ENCODE measurements at regions not wholly inside any gene's neighbourhood (a gene's known extent, or its start where the extent isn't known, plus 50 kb on each side); places are given as distances from the start of the nearest gene placed in this dataset.

- ChIA-PET CTCF (interaction anchor here (0.7 kb wide), 1 partner anchor 12 kb away, joined by 3 read pairs; no protein-coding TSS in a partner anchor), POLR2A (no interaction called here)
- Histone ChIP-seq H3K36me3 (ENCODE audit: control insufficient read depth in 2 of 2, insufficient read depth in 1 of 2, low read length in 2 of 2) (no peaks in the 10 kb centered on the region), H3K27ac (ENCODE audit: extremely low read depth, low read depth, low read length) (no peak overlapping the region), H3K4me1 (ENCODE audit: control insufficient read depth, insufficient read depth, low read length) (no peaks in the 10 kb centered on the region), H3K4me3 (ENCODE audit: low read depth, low read length) (no peak overlapping the region), H3K9me3 (ENCODE audit: control insufficient read depth, insufficient read depth, low read depth, low read length) (no peaks in the 10 kb centered on the region)
- TF ChIP-seq ZFP37 (tag by site-specific recombination; IDR thresholded peaks at IDR 0.05) (no peak), KLF17 (tag by site-specific recombination; IDR thresholded peaks at IDR 0.05) (no peak), KLF1 (tag by site-specific recombination; IDR thresholded peaks at IDR 0.05) (no peak), ZNF600 (tag by site-specific recombination; IDR thresholded peaks at IDR 0.05) (no peak), ZNF391 (tag by site-specific recombination; IDR thresholded peaks at IDR 0.05; ENCODE audit: borderline replicate concordance, low read depth) (no peak), TCF7L2 (IDR thresholded peaks at IDR 0.05; ENCODE audit: borderline replicate concordance, low read depth, low read length) (no peak), BCL6B (tag by site-specific recombination; IDR thresholded peaks at IDR 0.05) (no peak), HOXA7 (CRISPR knock-in tag; IDR thresholded peaks at IDR 0.05; ENCODE audit: borderline replicate concordance) (no peak), ZNF629 (tag by site-specific recombination; IDR thresholded peaks at IDR 0.05) (no peak), MYNN (tag by site-specific recombination; IDR thresholded peaks at IDR 0.05; ENCODE audit: borderline replicate concordance) (no peak), ATF2 (tag by site-specific recombination; IDR thresholded peaks at IDR 0.05; ENCODE audit: low read depth) (no peak), ZNF169 (tag by site-specific recombination; IDR thresholded peaks at IDR 0.05) (no peak), ZNF692 (tag by site-specific recombination; IDR thresholded peaks at IDR 0.05) (no peak), ZNF670 (tag by site-specific recombination; IDR thresholded peaks at IDR 0.05; ENCODE audit: low read depth) (no peak), ZNF138 (tag by site-specific recombination; IDR thresholded peaks at IDR 0.05; ENCODE audit: borderline replicate concordance) (no peak), ZNF404 (tag by site-specific recombination; IDR thresholded peaks at IDR 0.05) (no peak), ZIC2 (tag by site-specific recombination; IDR thresholded peaks at IDR 0.05) (no peak), HOXD13 (CRISPR knock-in tag; IDR thresholded peaks at IDR 0.05; ENCODE audit: borderline replicate concordance) (no peak)
Observed at GRCh38 chr10:47165168-47165710, 134.8 kb upstream of the GDF10 start.

- Histone ChIP-seq H3K4me3 (ENCODE audit: low read depth, low read length) (no peak overlapping the region), H3K27ac (ENCODE audit: extremely low read depth, low read depth, low read length) (no peak overlapping the region), H3K36me3 (ENCODE audit: control insufficient read depth in 2 of 2, insufficient read depth in 1 of 2, low read length in 2 of 2) (no peaks in the 10 kb centered on the region), H3K9me3 (ENCODE audit: control insufficient read depth, insufficient read depth, low read depth, low read length) (no peaks in the 10 kb centered on the region), H3K4me1 (ENCODE audit: control insufficient read depth, insufficient read depth, low read length) (no peaks in the 10 kb centered on the region)
- TF ChIP-seq ZNF544 (tag by site-specific recombination; IDR thresholded peaks at IDR 0.05) = no peak
- no peak for TF ChIP-seq MZF1 (tag by site-specific recombination; IDR thresholded peaks at IDR 0.05; ENCODE audit: borderline replicate concordance)
- no peak for TF ChIP-seq ZNF202 (tag by site-specific recombination; IDR thresholded peaks at IDR 0.05; ENCODE audit: borderline replicate concordance)
- no peak for TF ChIP-seq ZNF174 (tag by site-specific recombination; IDR thresholded peaks at IDR 0.05)
- TF ChIP-seq ATF2 (tag by site-specific recombination; IDR thresholded peaks at IDR 0.05; ENCODE audit: low read depth) = no peak
- no peak for TF ChIP-seq WT1 (tag by site-specific recombination; IDR thresholded peaks at IDR 0.05)
- no peak for TF ChIP-seq ZNF221 (tag by site-specific recombination; IDR thresholded peaks at IDR 0.05; ENCODE audit: borderline replicate concordance)
- TF ChIP-seq SALL2 (tag by site-specific recombination; IDR thresholded peaks at IDR 0.05; ENCODE audit: borderline replicate concordance) = no peak
- no peak for TF ChIP-seq BCL11A (tag by site-specific recombination; IDR thresholded peaks at IDR 0.05; ENCODE audit: low read depth)
- no peak for TF ChIP-seq ZNF600 (tag by site-specific recombination; IDR thresholded peaks at IDR 0.05)
- TF ChIP-seq ZNF768 (tag by site-specific recombination; IDR thresholded peaks at IDR 0.05) = no peak
- no peak for TF ChIP-seq ZNF426 (tag by site-specific recombination; IDR thresholded peaks at IDR 0.05)
- TF ChIP-seq SCRT1 (tag by site-specific recombination; IDR thresholded peaks at IDR 0.05; ENCODE audit: borderline replicate concordance) = no peak
- ChIA-PET POLR2A (no interaction called here), CTCF (interaction anchor here (1.2 kb wide), 1 partner anchor 13 kb away, joined by 4 read pairs; no protein-coding TSS in a partner anchor)
Observed at GRCh38 chr10:47165711-47166404, 134.1 kb upstream of the GDF10 start.

All from HEK293 (cell line).